Endodermal cell (in vitro differentiated cells): ENCODE measurements at regions not wholly inside any gene's neighbourhood (a gene's known extent, or its start where the extent isn't known, plus 50 kb on each side); places are given as distances from the start of the nearest gene placed in this dataset.

Source experiments
- DNase-seq: peaks from one replicate; pipeline ENCODE4 v3.0.0-alpha.2; 2017
- H3K27ac ChIP-seq: 2 replicates; pipeline ENCODE4 v1.5.1; 2013; ENCODE audit warnings: mild to moderate bottlenecking, low read depth, low read length, moderate library complexity
- H3K27me3 ChIP-seq: 2 replicates; pipeline ENCODE4 v1.6.1; 2013; ENCODE audit warnings: mild to moderate bottlenecking, low read length, moderate library complexity; ENCODE audit not compliant: insufficient read depth, control insufficient read depth, poor library complexity, severe bottlenecking
- H3K36me3 ChIP-seq: 2 replicates; pipeline ENCODE4 v1.7.0; 2013; ENCODE audit warnings: mild to moderate bottlenecking, low read length, moderate library complexity; ENCODE audit not compliant: control insufficient read depth, insufficient read depth
- H3K4me1 ChIP-seq: one replicate; pipeline ENCODE4 v1.7.0; 2013; ENCODE audit warnings: low read length; ENCODE audit not compliant: control insufficient read depth, insufficient read depth
- H3K4me3 ChIP-seq: 2 replicates; pipeline ENCODE4 v1.5.1; 2013; ENCODE audit warnings: mild to moderate bottlenecking, low read length, moderate library complexity
- H3K9ac ChIP-seq: 2 replicates; pipeline ENCODE4 v1.6.1; 2013; ENCODE audit warnings: mild to moderate bottlenecking, low read length, moderate library complexity; ENCODE audit not compliant: poor library complexity, severe bottlenecking; ENCODE audit errors: extremely low read depth
- H3K9me3 ChIP-seq: 2 replicates; pipeline ENCODE4 v1.6.1; 2013; ENCODE audit warnings: mild to moderate bottlenecking, low read length, moderate library complexity; ENCODE audit not compliant: control insufficient read depth
- H3K27ac Mint-ChIP-seq: 2 replicates; pipeline ENCODE4 v1.8.0; 2020; ENCODE audit warnings: mixed read lengths
- H3K27me3 Mint-ChIP-seq: 2 replicates; pipeline ENCODE4 v1.8.0; 2021; ENCODE audit warnings: mild to moderate bottlenecking, mixed read lengths; ENCODE audit not compliant: insufficient read depth
- H3K36me3 Mint-ChIP-seq: 2 replicates; pipeline ENCODE4 v1.8.0; 2020; ENCODE audit warnings: low read depth, mixed read lengths
- H3K4me1 Mint-ChIP-seq: 2 replicates; pipeline ENCODE4 v1.8.0; 2020; ENCODE audit warnings: mixed read lengths
- H3K4me3 Mint-ChIP-seq: 2 replicates; pipeline ENCODE4 v1.8.0; 2020; ENCODE audit warnings: mild to moderate bottlenecking, moderate library complexity, mixed read lengths
- H3K9me3 Mint-ChIP-seq: 2 replicates; pipeline ENCODE4 v1.8.0; 2020; ENCODE audit warnings: mild to moderate bottlenecking, mixed read lengths
- WGBS, 2 experiments: methylation state at CpG; one replicate each; pipeline versions ENCODE4 v1.1.5 to v1.1.7; 2013; ENCODE audit warnings: missing lambda C conversion rate in 2 of 2, mixed read lengths in 1 of 2; ENCODE audit not compliant: insufficient coverage in 1 of 2, insufficient read length in 1 of 2; 5-methylcytosine and 5-hydroxymethylcytosine counted together
- TF ChIP-seq, protein P1 (sequence below): fragments of 200-600 bp; sonication (generic); conservative IDR thresholded peaks from 2 replicates; pipeline ENCODE4 v1.5.0; 2021; ENCODE audit warnings: antibody characterized with exemption, mild to moderate bottlenecking

DNA sequence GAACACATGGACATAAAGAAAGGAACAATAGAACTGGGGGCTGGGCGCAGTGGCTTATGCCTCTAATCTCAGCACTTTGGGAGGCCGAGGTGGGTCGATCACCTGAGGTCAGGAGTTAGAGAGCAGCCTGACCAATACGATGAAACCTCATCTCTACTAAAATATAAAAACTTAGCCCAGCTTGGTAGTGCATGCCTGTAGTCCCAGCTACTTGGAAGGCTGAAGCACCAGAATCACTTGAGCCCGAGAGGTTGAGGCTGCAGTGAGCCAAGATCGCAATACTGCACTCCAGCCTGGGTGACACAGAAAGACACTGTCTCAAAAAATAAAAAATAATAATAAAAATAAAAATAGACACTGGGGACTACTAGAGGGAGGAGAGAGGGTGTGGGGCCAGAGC is 154.5 kb downstream of the SEC23A start:
- H3K4me1 Mint-ChIP-seq, result no peaks in the 10 kb centered on the region
- no peak for DNase-seq
- TF ChIP-seq, protein P1, sequence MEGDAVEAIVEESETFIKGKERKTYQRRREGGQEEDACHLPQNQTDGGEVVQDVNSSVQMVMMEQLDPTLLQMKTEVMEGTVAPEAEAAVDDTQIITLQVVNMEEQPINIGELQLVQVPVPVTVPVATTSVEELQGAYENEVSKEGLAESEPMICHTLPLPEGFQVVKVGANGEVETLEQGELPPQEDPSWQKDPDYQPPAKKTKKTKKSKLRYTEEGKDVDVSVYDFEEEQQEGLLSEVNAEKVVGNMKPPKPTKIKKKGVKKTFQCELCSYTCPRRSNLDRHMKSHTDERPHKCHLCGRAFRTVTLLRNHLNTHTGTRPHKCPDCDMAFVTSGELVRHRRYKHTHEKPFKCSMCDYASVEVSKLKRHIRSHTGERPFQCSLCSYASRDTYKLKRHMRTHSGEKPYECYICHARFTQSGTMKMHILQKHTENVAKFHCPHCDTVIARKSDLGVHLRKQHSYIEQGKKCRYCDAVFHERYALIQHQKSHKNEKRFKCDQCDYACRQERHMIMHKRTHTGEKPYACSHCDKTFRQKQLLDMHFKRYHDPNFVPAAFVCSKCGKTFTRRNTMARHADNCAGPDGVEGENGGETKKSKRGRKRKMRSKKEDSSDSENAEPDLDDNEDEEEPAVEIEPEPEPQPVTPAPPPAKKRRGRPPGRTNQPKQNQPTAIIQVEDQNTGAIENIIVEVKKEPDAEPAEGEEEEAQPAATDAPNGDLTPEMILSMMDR, result no peak
- Histone ChIP-seq H3K27ac (no peak overlapping the region), H3K4me3 (no peak overlapping the region), H3K9ac (no peak overlapping the region), H3K9me3 (no peaks in the 10 kb centered on the region), H3K4me1 (no peaks in the 10 kb centered on the region), H3K36me3 (no peaks in the 10 kb centered on the region), H3K27me3 (no peaks in the 10 kb centered on the region)
- H3K27me3 Mint-ChIP-seq, result peaks cover 1% of the 10 kb centered on the region
- H3K9me3 Mint-ChIP-seq, result no peaks in the 10 kb centered on the region
- no peak overlapping the region for H3K4me3 Mint-ChIP-seq
- WGBS, 2 experiments, result 94 to 100% methylated on average over 1 to 6 of the region's 6 CpGs
- no peaks in the 10 kb centered on the region for H3K36me3 Mint-ChIP-seq
- H3K27ac Mint-ChIP-seq, result no peak overlapping the region

DNA sequence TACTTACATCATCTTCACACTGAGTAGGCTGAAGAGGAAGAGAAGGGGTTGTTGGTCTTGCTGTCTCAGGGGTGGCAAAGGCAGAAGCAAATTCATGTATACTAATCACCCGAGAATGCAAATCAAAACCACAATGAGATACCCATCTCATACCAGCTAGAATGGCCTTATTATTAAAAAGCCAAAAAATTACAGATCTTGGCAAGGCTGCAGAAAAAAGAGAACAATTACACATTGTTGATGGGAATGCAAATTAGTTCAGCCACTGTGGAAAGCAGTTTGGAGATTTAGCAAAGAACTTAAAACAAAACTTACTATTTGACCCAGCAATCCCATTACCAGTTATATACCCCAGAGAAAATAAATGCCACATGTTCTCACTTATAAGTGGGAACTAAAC is 154.9 kb downstream of the SEC23A start:
- no peaks in the 10 kb centered on the region for H3K27me3 ChIP-seq
- H3K4me3 ChIP-seq, result no peak overlapping the region
- H3K36me3 ChIP-seq, result no peaks in the 10 kb centered on the region
- no peak for DNase-seq
- Mint-ChIP-seq H3K27ac (no peak overlapping the region), H3K9me3 (no peaks in the 10 kb centered on the region), H3K4me3 (no peak overlapping the region), H3K4me1 (no peaks in the 10 kb centered on the region), H3K36me3 (no peaks in the 10 kb centered on the region), H3K27me3 (peaks cover 1% of the 10 kb centered on the region)
- no peaks in the 10 kb centered on the region for H3K4me1 ChIP-seq
- WGBS, 2 experiments, result 100% methylated on average over 1 of the region's 1 CpG; no CpG with 5 or more reads in 1 of the 2 experiments
- no peak overlapping the region for H3K27ac ChIP-seq
- TF ChIP-seq, protein P1, result no peak
- no peak overlapping the region for H3K9ac ChIP-seq
- no peaks in the 10 kb centered on the region for H3K9me3 ChIP-seq

DNA sequence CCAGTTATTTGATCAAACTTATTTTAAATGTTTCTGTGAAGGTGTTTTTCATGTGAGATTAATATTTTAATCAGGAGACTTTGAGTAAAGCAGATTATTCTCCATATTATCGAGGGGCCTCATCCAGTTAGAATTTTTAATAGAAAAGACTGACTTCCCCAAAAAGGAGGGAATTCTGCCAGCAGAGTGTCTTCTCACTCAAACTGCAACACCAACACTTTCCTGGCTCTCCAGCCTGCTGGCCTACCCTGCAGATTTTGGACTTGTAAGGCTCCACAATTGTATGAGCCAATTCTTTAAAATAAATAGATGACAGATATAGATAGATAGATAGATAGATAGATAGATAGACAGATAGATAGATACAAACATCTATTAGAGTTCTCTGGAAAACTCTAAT is 155.7 kb downstream of the SEC23A start:
- Histone ChIP-seq H3K36me3 (no peaks in the 10 kb centered on the region), H3K9ac (no peak overlapping the region), H3K4me1 (no peaks in the 10 kb centered on the region), H3K27me3 (no peaks in the 10 kb centered on the region), H3K27ac (no peak overlapping the region), H3K9me3 (no peaks in the 10 kb centered on the region), H3K4me3 (no peak overlapping the region)
- H3K36me3 Mint-ChIP-seq, result no peaks in the 10 kb centered on the region
- no peaks in the 10 kb centered on the region for H3K4me1 Mint-ChIP-seq
- TF ChIP-seq, protein P1, result no peak
- no peak for DNase-seq
- no peaks in the 10 kb centered on the region for H3K9me3 Mint-ChIP-seq
- H3K4me3 Mint-ChIP-seq, result no peak overlapping the region
- peaks cover 1% of the 10 kb centered on the region for H3K27me3 Mint-ChIP-seq
- H3K27ac Mint-ChIP-seq, result no peak overlapping the region
- 73 to 100% methylated on average over 1 of the region's 1 CpG for WGBS, 2 experiments
